ENCODE measurements at regions not wholly inside any gene's neighbourhood (a gene's known extent, or its start where the extent isn't known, plus 50 kb on each side); places are given as distances from the start of the nearest gene placed in this dataset.

GRCh38 chr14:48401321-48401720 lies 725.9 kb upstream of the MDGA2 start:
- TF ChIP-seq CTCF (IDR thresholded peaks at IDR 0.05) (no peak), EP300 (IDR thresholded peaks at IDR 0.05) (no peak), POLR2A (IDR thresholded peaks at IDR 0.05) (no peak)

Measured in upper lobe of left lung (tissue), 4 donors.